ENCODE measurements at regions not wholly inside any gene's neighbourhood (a gene's known extent, or its start where the extent isn't known, plus 50 kb on each side); places are given as distances from the start of the nearest gene placed in this dataset.

DNA sequence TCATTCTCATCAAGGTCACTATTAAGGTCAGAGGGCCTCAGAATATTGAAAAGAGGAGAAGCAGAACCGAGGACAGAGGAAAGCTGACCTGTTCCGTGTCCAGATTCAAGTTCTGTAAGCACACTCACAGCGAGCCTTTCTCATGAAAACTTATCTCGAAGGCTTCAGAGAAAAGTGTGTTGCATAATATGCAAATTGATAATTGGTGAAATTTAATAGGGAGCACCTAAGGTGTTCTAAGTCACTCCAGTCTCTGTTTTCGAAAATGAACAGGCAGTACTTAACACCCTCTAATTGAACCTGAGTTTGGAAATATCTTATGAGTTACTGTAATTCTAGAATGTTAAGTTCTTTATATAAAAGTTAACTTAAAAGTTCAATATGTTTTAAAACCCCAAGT, 181.2 kb upstream of the PDE10A start:
- Histone ChIP-seq H3K9me2 (replicated peaks; ENCODE audit: insufficient read depth) (no peaks in the 10 kb centered on the region), H3K79me2 (no peaks in the 10 kb centered on the region), H3K27me3 (peaks cover 1% of the 10 kb centered on the region), H2AFZ (no peak overlapping the region), H4K20me1 (ENCODE audit: insufficient read depth, poor library complexity, severe bottlenecking) (no peaks in the 10 kb centered on the region), H3K4me2 (no peak overlapping the region), H3K4me3 (no peak overlapping the region), H3K9me3 (ENCODE audit: low read depth) (no peaks in the 10 kb centered on the region), H3K36me3 (replicated peaks; ENCODE audit: insufficient read depth, low read depth) (no peaks in the 10 kb centered on the region), H3K4me1 (ENCODE audit: insufficient read depth) (no peaks in the 10 kb centered on the region), H3K27ac (no peak overlapping the region)
- 77% methylated on average over 5 of the region's 5 CpGs for WGBS (ENCODE audit: low lambda C conversion rate, missing lambda C conversion rate)
- no peak for DNase-seq (ENCODE audit: low spot score)
- TF ChIP-seq EZH2phosphoT487 (IDR thresholded peaks at IDR 0.05; ENCODE audit: low read depth, severe bottlenecking, unreplicated experiment) (no peak), EZH2 (IDR thresholded peaks at IDR 0.05; ENCODE audit: borderline replicate concordance) (no peak)
- TF ChIP-seq, protein P1, sequence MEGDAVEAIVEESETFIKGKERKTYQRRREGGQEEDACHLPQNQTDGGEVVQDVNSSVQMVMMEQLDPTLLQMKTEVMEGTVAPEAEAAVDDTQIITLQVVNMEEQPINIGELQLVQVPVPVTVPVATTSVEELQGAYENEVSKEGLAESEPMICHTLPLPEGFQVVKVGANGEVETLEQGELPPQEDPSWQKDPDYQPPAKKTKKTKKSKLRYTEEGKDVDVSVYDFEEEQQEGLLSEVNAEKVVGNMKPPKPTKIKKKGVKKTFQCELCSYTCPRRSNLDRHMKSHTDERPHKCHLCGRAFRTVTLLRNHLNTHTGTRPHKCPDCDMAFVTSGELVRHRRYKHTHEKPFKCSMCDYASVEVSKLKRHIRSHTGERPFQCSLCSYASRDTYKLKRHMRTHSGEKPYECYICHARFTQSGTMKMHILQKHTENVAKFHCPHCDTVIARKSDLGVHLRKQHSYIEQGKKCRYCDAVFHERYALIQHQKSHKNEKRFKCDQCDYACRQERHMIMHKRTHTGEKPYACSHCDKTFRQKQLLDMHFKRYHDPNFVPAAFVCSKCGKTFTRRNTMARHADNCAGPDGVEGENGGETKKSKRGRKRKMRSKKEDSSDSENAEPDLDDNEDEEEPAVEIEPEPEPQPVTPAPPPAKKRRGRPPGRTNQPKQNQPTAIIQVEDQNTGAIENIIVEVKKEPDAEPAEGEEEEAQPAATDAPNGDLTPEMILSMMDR (IDR thresholded peaks at IDR 0.05; ENCODE audit: poor library complexity) = no peak

DNA sequence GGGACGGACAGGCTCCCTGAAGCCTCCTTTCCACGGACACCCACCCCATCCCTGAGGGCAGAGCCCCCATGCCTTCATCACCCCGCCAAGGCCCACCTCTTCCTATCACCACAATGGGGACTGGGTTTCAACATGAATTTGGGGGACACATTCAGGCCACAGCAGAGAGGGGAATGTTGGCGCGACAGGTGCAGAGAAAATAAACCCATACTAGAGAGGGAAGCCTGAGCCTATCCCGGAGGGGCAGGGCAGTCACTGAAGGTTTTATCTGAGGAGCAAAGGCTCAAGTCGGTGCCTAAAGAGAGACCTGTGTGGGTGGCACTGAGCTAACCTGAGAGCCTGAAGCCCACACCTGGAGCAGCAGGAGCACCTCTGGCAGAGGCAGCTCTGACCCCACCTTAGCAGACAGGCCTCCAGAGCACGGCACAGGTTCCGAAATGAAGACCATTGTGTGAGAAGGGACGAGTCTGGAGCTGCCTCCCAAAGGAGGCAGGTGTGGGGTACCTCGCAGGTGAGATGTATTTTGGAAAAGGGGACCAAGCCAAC, 180.6 kb upstream of the PDE10A start:
- Histone ChIP-seq H3K4me1 (ENCODE audit: insufficient read depth) (no peaks in the 10 kb centered on the region), H3K4me3 (no peak overlapping the region), H3K4me2 (no peak overlapping the region), H3K36me3 (replicated peaks; ENCODE audit: insufficient read depth, low read depth) (no peaks in the 10 kb centered on the region), H3K9me3 (ENCODE audit: low read depth) (no peaks in the 10 kb centered on the region), H3K79me2 (no peaks in the 10 kb centered on the region), H2AFZ (no peak overlapping the region), H3K27me3 (no peaks in the 10 kb centered on the region), H3K9me2 (replicated peaks; ENCODE audit: insufficient read depth) (no peaks in the 10 kb centered on the region), H4K20me1 (ENCODE audit: insufficient read depth, poor library complexity, severe bottlenecking) (no peaks in the 10 kb centered on the region), H3K27ac (no peak overlapping the region)
- DNase-seq (ENCODE audit: low spot score) = no peak
- WGBS (ENCODE audit: low lambda C conversion rate, missing lambda C conversion rate) = 89% methylated on average over 11 of the region's 11 CpGs
- TF ChIP-seq EZH2phosphoT487 (IDR thresholded peaks at IDR 0.05; ENCODE audit: low read depth, severe bottlenecking, unreplicated experiment) (no peak), EZH2 (IDR thresholded peaks at IDR 0.05; ENCODE audit: borderline replicate concordance) (no peak)
- TF ChIP-seq, protein P1 (IDR thresholded peaks at IDR 0.05; ENCODE audit: poor library complexity) = no peak

DNA sequence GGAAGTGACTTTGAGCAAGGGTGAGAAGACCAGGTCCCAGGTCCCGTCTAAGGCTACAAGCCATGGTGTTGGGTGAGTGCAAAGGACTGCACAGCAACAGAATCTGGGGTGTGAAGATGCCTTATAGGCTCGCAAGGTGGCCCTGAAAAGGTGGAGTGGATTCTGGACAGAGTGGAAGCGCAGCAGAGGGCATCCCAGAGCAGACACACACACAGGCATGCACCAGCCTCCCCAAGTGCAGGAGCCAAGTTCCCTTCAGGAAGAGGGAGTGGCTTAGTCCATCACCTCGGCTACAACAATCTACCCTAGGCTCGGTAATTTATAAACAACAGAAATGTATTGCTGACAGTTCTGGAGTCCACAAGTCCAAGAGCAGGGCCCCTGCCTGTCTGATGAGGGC, 180.1 kb upstream of the PDE10A start:
- H3K9me3 ChIP-seq (ENCODE audit: low read depth) = no peaks in the 10 kb centered on the region
- no peak overlapping the region for H3K4me2 ChIP-seq
- H3K79me2 ChIP-seq = no peaks in the 10 kb centered on the region
- no peaks in the 10 kb centered on the region for H3K9me2 ChIP-seq (replicated peaks; ENCODE audit: insufficient read depth)
- H3K4me3 ChIP-seq = no peak overlapping the region
- TF ChIP-seq EZH2 (IDR thresholded peaks at IDR 0.05; ENCODE audit: borderline replicate concordance) (no peak), EZH2phosphoT487 (IDR thresholded peaks at IDR 0.05; ENCODE audit: low read depth, severe bottlenecking, unreplicated experiment) (no peak)
- no peaks in the 10 kb centered on the region for H3K36me3 ChIP-seq (replicated peaks; ENCODE audit: insufficient read depth, low read depth)
- H3K4me1 ChIP-seq (ENCODE audit: insufficient read depth) = no peaks in the 10 kb centered on the region
- H4K20me1 ChIP-seq (ENCODE audit: insufficient read depth, poor library complexity, severe bottlenecking) = no peaks in the 10 kb centered on the region
- no peak for DNase-seq (ENCODE audit: low spot score)
- H2AFZ ChIP-seq = no peak overlapping the region
- 50% methylated on average over 5 of the region's 5 CpGs for WGBS (ENCODE audit: low lambda C conversion rate, missing lambda C conversion rate)
- H3K27me3 ChIP-seq = no peaks in the 10 kb centered on the region
- H3K27ac ChIP-seq = no peak overlapping the region

DNA sequence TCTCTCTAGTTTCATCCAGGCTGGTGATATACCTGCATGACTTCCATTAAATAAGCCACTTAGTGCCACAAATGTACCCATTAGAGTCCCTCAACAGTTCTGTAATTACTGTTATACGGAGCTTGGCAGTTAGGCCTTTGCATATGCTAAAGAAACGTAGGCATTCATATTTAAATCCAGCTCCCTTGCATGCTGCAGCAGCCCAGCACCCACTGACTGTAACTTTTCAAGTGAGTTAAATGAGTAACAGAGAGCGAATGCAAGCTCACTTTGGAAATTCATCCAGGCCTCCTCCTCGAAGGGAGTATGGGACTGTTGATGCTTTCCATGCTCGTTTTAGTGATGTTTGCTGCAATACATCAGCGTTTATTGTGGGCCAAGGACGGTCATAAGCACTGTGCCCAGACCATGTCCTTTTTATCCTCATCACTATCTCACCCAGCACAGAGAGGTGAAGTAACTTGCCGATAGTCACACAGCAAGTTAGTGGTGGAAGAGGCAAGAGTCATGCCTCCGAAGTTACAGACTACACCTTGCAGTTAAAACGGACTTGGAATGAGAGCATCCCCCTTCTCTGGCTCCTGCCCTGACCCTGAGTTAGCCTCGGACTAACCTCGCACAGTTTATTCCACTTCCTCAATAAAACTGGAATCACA, 179.4 kb upstream of the PDE10A start:
- no peak for TF ChIP-seq EZH2 (IDR thresholded peaks at IDR 0.05; ENCODE audit: borderline replicate concordance)
- no peak for TF ChIP-seq EZH2phosphoT487 (IDR thresholded peaks at IDR 0.05; ENCODE audit: low read depth, severe bottlenecking, unreplicated experiment)
- TF ChIP-seq, protein P1 (IDR thresholded peaks at IDR 0.05; ENCODE audit: poor library complexity) = no peak
- no peak overlapping the region for H3K4me3 ChIP-seq
- H3K4me2 ChIP-seq = no peak overlapping the region
- H3K79me2 ChIP-seq = no peaks in the 10 kb centered on the region
- H3K9me3 ChIP-seq (ENCODE audit: low read depth) = no peaks in the 10 kb centered on the region
- H3K27me3 ChIP-seq = no peaks in the 10 kb centered on the region
- no peaks in the 10 kb centered on the region for H4K20me1 ChIP-seq (ENCODE audit: insufficient read depth, poor library complexity, severe bottlenecking)
- no peaks in the 10 kb centered on the region for H3K9me2 ChIP-seq (replicated peaks; ENCODE audit: insufficient read depth)
- H3K27ac ChIP-seq = no peak overlapping the region
- H3K4me1 ChIP-seq (ENCODE audit: insufficient read depth) = no peaks in the 10 kb centered on the region
- H2AFZ ChIP-seq = no peak overlapping the region
- DNase-seq (ENCODE audit: low spot score) = no peak
- WGBS (ENCODE audit: low lambda C conversion rate, missing lambda C conversion rate) = 62% methylated on average over 12 of the region's 12 CpGs
- no peaks in the 10 kb centered on the region for H3K36me3 ChIP-seq (replicated peaks; ENCODE audit: insufficient read depth, low read depth)

Measured in hepatocyte (in vitro differentiated cells).